Retinal pigment epithelial cell (primary cell): ENCODE measurements at regions not wholly inside any gene's neighbourhood (a gene's known extent, or its start where the extent isn't known, plus 50 kb on each side); places are given as distances from the start of the nearest gene placed in this dataset.

Experiments
- DNase-seq: peaks from one replicate; pipeline ENCODE4 v3.0.0-alpha.2; 2010; ENCODE audit warnings: low read depth
- H3K4me3 ChIP-seq: 2 replicates; pipeline ENCODE4 v1.5.1; 2011; ENCODE audit warnings: mild to moderate bottlenecking, low read length, control low read depth, moderate library complexity
- TF ChIP-seq, protein P1 (sequence below): conservative IDR thresholded peaks from 2 replicates; pipeline ENCODE4 v1.5.1; 2011; ENCODE audit warnings: low read depth, low read length, control low read depth, inconsistent platforms

- TF ChIP-seq, protein P1, sequence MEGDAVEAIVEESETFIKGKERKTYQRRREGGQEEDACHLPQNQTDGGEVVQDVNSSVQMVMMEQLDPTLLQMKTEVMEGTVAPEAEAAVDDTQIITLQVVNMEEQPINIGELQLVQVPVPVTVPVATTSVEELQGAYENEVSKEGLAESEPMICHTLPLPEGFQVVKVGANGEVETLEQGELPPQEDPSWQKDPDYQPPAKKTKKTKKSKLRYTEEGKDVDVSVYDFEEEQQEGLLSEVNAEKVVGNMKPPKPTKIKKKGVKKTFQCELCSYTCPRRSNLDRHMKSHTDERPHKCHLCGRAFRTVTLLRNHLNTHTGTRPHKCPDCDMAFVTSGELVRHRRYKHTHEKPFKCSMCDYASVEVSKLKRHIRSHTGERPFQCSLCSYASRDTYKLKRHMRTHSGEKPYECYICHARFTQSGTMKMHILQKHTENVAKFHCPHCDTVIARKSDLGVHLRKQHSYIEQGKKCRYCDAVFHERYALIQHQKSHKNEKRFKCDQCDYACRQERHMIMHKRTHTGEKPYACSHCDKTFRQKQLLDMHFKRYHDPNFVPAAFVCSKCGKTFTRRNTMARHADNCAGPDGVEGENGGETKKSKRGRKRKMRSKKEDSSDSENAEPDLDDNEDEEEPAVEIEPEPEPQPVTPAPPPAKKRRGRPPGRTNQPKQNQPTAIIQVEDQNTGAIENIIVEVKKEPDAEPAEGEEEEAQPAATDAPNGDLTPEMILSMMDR = no peak
- no peak for DNase-seq
- no peak overlapping the region for H3K4me3 ChIP-seq
Measured at GRCh38 chr9:108765265-108765664, 90.5 kb downstream of the ACTL7B start.

- no peak for DNase-seq
- no peak overlapping the region for H3K4me3 ChIP-seq
- TF ChIP-seq, protein P1 = no peak
Measured at GRCh38 chr9:108762348-108763055, 93.3 kb downstream of the ACTL7B start.

GRCh38 chr9:108761655-108762347 lies 94.0 kb downstream of the ACTL7B start:
- DNase-seq = no peak
- TF ChIP-seq, protein P1 = peak; percentile 78
- no peak overlapping the region for H3K4me3 ChIP-seq

- TF ChIP-seq, protein P1 = no peak
- H3K4me3 ChIP-seq = no peak overlapping the region
- DNase-seq = no peak
Measured at GRCh38 chr9:108760841-108761240, 94.9 kb downstream of the ACTL7B start.

DNA sequence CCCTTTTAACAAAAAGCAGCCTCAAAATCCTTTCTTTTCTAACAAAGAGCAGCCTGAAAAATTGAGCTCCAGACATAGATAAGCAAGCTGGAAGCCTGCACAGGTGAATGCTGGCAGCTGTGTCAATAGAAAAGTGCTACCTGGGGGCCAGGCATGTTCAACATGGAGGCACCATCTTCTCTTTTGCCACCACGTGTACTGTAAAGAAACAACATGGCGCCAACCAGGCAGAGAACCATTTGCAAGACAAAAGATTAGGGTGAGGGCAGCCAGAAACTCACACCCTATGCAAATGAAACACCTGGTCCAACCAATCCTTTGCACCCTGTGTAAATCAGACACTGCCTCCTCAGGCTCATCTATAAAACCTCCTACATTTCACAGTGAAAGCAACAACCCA lies 96.0 kb downstream of the ACTL7B start:
- no peak for DNase-seq
- no peak overlapping the region for H3K4me3 ChIP-seq
- TF ChIP-seq, protein P1 = no peak

DNA sequence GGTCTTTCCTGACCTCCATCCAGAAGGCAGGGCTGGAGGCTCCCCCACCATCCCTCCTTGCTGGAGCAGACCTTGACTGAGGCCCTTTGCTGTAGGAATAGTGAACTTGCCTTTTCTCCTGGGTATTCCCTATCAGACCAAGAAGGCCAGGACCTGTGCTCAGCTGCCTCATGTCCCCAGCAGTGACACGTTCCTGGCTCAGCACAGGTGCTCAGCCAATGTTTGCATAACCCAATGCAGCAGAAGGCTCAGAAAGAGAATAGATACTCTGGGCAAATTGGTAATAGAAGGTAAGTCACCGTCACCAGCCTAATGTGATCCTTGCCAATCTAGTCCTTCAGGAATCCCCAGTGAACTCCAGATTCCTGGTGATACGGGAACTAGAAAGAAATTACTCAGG lies 96.4 kb downstream of the ACTL7B start:
- TF ChIP-seq, protein P1 = no peak
- DNase-seq = no peak
- no peak overlapping the region for H3K4me3 ChIP-seq

DNA sequence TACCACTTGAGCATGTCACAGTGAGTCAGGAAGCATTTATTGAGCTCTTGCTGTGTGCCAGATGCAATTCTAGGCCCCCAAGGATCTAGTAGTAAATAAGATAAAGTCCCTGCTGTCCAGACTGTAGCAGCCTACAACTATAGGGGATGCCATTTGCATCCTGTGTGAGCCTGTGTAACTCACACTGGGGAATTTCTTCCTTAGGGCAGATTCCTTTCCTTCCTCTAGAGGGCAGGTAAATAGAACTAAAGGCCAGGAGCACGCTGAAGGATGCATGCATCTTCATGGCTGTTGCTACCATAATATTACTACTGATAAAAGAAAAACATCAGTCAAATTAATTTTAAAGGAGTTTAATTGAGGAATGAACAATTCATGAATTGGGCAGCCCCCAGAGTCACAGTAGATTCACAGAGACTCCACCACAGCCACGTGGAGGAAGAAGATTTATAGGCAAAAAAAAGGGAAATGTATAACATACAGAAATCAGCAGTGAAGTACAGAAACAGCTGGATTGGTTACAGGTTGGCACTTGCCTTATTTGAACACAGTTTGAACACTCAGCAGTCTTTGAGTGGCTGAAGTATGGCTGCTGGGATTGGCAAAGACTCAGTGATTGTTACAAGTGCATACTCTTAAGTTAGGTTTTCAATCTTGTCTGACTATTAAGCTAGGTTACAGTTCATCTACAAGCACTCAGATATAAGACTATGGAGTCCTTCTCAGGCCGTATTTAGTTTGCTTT lies 98.9 kb downstream of the ACTL7B start:
- no peak for DNase-seq

More for the DNA sequence above, 98.9 kb downstream of the ACTL7B start:
- H3K4me3 ChIP-seq = no peak overlapping the region
- TF ChIP-seq, protein P1 = peak; percentile 57
